ENCODE measurements at regions not wholly inside any gene's neighbourhood (a gene's known extent, or its start where the extent isn't known, plus 50 kb on each side); places are given as distances from the start of the nearest gene placed in this dataset.

DNA sequence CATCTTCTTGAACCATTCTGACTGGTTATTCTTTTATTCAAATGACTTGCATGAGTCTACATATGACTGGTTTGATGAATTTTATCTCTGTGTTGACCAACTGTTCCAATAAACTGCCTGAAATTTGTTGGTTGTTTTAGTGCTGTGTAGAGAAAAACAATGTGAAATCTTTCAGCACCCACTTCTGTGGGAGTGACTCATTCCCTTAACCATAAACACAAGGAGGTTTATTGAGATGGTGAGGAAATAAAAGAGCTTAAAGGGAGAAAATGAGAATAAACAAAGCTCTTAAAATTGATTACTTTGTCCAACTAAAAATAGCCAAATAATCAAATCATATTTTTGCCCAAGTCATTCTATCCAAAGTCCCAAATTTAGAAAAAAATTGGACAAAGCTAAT lies 341.1 kb downstream of the TGFB2 start:
- TF ChIP-seq, protein P1, sequence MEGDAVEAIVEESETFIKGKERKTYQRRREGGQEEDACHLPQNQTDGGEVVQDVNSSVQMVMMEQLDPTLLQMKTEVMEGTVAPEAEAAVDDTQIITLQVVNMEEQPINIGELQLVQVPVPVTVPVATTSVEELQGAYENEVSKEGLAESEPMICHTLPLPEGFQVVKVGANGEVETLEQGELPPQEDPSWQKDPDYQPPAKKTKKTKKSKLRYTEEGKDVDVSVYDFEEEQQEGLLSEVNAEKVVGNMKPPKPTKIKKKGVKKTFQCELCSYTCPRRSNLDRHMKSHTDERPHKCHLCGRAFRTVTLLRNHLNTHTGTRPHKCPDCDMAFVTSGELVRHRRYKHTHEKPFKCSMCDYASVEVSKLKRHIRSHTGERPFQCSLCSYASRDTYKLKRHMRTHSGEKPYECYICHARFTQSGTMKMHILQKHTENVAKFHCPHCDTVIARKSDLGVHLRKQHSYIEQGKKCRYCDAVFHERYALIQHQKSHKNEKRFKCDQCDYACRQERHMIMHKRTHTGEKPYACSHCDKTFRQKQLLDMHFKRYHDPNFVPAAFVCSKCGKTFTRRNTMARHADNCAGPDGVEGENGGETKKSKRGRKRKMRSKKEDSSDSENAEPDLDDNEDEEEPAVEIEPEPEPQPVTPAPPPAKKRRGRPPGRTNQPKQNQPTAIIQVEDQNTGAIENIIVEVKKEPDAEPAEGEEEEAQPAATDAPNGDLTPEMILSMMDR (IDR thresholded peaks at IDR 0.05): no peak
- no peak for TF ChIP-seq POLR2A (IDR thresholded peaks at IDR 0.05)

Measured in esophagus squamous epithelium (tissue), 4 donors.